Activated CD4-positive, alpha-beta T cell treated with anti-CD3 and anti-CD28 coated beads for 1 hour (primary cell): ENCODE measurements at regions not wholly inside any gene's neighbourhood (a gene's known extent, or its start where the extent isn't known, plus 50 kb on each side); places are given as distances from the start of the nearest gene placed in this dataset.
A peak's percentile ranks its signal among the peaks of the same experiment; 100 is the strongest.

Experiments
- DNase-seq: peaks from one replicate; pipeline ENCODE4 v3.0.0-alpha.2; 2020

- DNase-seq = no peak
These were observed 88.8 kb upstream of the SEPTIN5 start for GRCh38 chr22:19625331-19626041.

DNA sequence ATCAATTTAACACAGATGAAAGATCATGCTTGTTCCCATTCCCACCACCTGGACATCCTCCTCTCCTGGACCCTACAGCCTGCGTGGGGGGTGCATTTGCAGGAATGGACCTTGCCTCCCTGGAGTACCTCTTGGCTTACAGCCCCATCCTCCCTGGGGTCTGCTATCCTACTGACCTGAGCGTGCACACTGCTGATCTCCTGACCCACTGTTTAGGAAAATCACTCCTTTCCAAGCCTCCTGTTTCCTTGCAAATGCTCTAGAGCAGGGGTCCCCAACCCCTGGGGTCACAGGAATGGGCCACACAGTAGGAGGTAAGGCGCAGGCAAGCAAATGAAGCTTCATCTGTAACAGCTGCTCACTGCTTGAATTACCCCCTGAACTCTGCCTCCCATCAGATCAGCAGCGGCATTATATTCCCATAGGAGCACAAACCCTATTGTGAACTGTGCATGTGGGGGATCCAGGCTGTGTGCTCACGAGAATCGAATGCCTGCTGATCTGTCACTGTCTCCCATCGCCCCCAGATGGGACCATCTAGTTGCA is 88.2 kb upstream of the SEPTIN5 start:
- DNase-seq = no peak

DNA sequence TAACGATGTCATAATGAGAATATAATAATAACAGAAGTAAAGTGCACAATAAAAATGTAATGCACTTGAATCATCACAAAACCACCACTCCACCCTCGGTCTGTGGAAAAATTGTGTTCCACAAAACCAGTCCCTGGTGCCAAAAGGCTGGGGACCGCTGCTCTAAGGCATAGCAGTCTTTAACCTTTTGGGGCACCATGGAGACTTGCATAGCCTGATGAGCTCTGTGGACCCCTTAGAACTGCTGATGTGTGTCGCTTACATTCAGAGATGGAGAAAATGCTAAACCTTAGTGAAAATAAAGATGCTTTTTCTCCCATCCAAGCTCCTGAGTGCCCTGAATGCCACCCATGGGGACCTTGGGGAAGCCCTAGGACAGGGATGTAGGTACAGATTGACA is 87.6 kb upstream of the SEPTIN5 start:
- DNase-seq = no peak

- DNase-seq = no peak
These were observed 86.1 kb upstream of the SEPTIN5 start for GRCh38 chr22:19628038-19628776.

GRCh38 chr22:19629331-19629719 is 85.0 kb upstream of the SEPTIN5 start:
- DNase-seq = no peak

DNA sequence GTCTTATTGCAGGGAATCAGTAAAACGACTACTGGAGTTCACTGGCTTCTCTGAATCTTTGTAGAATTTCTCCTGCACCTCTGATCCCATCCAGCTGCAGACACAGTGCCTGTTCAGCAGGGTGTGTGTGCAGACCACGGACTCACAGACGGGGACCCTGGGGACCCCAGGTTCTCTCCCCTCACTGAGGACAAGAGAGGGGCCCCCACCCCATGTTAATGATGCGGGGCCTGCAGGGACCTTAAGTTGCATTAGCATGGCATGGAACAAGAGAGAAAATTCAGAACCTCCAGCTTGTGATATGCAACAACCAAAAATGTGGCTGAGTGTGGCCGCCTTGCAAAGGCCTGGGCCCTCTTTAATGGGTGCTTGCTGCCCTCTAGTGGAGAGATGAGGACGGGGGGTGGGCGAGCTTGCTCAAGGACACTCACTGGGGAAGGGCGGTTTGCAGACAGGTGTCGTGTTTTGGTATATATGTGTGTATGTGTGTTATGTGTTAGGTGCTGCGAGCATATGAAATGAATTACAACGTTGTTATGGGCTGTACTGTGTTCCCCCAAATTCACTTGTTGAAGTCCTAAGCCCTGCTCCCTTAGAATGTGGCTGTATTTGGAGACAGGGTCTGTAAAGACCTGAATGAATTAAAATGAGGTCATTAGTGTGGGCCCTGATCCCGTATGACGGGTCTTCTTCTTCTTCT is 84.4 kb upstream of the SEPTIN5 start:
- DNase-seq = peak; percentile 79

- no peak for DNase-seq
These were observed 83.7 kb upstream of the SEPTIN5 start for GRCh38 chr22:19630614-19631013.

- DNase-seq = no peak
These were observed 82.2 kb upstream of the SEPTIN5 start for GRCh38 chr22:19631899-19632667.

- no peak for DNase-seq
These were observed 81.6 kb upstream of the SEPTIN5 start for GRCh38 chr22:19632668-19633148.

- DNase-seq = no peak
These were observed 79.9 kb upstream of the SEPTIN5 start for GRCh38 chr22:19634226-19634975.

GRCh38 chr22:19635644-19636043 is 78.7 kb upstream of the SEPTIN5 start:
- no peak for DNase-seq

- no peak for DNase-seq
These were observed 77.5 kb upstream of the SEPTIN5 start for GRCh38 chr22:19636696-19637407.

DNA sequence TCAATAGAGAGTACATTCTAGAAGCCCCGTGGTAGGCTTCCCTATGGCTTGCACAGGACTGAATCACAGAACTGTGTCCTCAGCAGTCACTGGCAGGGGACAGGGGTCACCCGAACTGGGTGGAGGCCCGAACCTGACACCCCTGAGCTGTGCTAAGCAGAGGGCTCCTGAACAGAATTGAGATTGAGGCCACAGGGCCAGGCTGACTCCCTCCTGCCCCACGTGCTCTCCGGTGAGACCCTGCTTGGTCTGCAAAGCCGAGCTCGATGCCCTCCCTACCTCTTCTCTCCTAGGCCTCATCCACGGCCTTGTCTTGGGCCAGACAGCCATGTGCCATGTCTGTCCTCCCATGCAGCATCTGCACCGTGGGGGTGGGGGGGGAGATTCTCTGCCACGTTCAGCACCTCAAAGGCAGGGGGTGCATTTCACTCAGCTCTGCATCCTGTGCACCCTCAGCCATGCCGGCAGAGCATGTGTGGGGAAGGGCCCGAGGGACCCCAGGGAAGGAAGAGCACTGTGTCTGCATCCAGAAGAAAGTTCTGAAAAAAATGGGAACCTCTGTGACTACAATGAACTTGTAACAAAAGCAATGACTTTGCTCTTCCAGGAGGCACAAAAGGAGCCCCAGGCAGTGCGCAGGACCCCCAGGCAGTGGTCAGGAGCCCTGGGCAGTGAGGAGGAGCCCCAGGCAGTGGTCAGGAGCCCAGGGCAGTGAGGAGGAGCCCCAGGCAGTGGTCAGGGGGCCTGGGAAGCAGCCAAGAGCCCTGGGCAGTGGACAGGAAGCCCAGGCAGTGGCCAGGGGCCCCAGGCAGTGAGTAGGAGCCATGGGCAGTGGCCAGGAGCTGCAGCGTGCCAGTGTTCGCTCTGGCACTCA is 76.7 kb upstream of the SEPTIN5 start:
- no peak for DNase-seq

DNA sequence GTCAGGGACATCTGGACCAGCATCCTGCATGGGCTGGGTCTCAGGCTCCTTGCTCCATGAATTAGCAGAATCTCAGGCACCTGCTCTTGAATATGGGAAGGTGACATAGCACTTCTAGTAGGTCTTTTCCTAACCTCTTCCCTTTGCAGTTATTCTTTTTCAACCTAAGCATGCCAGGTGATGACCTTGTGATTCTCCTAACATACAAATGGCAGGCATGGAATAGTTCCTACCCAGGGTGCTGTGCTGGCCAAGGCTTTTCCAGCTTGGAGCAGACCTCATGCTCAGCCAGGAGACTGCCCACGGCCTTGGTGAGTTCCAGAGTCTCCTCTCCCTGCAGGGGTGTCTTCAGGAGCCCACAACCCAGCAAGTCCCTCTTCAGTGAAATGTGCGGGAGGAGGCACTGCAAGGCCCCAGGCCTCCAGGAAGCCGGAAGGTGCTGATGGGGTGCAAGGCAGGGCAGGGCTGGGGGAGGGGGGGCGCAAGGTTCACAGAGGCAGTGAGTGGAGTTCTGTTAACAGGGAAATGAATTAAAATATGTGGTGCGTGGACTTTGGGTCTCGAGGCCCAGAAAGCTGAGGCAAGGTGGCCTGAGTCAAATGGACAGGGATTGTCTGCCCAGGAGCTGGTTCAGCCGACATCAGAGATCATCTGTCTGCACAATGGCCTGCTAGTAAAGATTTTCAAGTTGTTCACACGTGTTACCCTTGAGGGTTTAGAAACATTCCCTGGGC is 75.9 kb upstream of the SEPTIN5 start:
- no peak for DNase-seq

DNA sequence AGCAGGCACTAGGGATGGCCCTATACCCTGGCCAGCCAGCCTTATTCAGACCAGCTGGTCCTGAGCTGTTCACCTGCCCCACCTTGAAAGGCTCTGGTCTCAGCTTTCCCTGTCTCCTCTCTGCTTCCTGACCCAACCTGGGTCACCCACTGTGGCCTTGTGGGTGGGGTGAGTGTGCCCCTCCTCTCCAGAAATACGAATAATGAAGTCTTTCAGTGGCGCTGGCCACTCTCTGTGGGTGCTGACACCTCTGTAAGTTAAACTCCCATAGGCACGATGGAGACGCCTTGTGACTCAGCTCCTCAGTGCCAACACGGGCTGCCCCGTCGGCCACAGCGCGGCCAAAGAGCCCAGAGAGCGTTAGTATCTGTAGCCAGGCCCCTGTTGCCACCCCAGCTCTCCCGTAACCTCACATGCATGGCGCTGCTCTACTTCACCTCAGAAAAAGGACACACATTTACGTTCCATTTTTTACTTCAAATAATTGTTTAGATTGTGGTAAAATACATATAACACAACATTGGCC is 74.6 kb upstream of the SEPTIN5 start:
- no peak for DNase-seq

GRCh38 chr22:19640306-19640705 is 74.0 kb upstream of the SEPTIN5 start:
- no peak for DNase-seq

DNA sequence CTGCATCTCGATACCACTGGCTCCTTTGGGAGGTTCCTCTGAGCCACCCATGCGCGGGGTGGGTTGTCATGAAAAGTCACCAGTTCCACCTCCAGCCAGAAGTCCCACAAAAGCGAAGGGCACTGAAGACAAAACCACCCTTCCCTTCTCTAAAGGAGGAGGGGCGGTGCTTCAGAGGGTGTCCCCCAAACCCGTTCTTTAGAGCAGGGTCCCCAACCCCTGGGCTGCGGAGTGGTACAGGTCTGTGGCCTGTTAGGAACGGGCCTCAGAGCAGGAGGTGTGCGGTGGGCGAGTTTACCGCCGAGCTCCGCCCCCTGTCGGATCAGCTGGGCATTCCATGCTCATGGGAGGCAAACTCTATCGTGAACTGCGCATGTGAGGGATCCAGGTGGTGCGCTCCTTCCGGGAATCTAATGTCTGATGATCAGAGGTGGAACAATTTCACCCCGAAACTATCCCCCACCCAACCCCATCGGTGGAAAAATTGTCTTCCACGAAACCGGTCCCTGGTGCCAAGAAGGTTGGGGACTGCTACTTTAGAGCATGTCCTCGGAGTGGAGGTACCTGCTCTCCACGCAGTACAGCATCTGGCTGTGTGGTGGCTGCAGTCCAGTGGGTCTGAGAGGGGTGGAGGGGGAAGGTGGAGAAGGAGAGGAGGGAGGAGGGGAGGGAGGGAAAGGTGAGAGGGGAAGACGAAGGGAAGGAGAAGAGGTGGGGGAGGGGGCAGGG is 72.9 kb upstream of the SEPTIN5 start:
- no peak for DNase-seq

- no peak for DNase-seq
These were observed 72.3 kb upstream of the SEPTIN5 start for GRCh38 chr22:19641983-19642451.
